Testis (tissue), 2 donors: ENCODE measurements at regions not wholly inside any gene's neighbourhood (a gene's known extent, or its start where the extent isn't known, plus 50 kb on each side); places are given as distances from the start of the nearest gene placed in this dataset.

Source experiments
- POLR2A ChIP-seq: fragments of 450-650 bp; IDR thresholded peaks from one replicate; pipeline ENCODE4 v1.6.1; 2017; ENCODE audit warnings: antibody characterized with exemption, mild to moderate bottlenecking, moderate library complexity
- TF ChIP-seq, protein P1 (sequence below), 3 experiments: fragments of 450-650 bp in 2 of 3; fragments of 200-600 bp in 1 of 3; sonication (generic) in 1 of 3; IDR thresholded peaks; one replicate each; pipeline ENCODE4 v1.5.1; 2016 to 2019; ENCODE audit warnings: antibody characterized with exemption in 3 of 3, mild to moderate bottlenecking in 2 of 3, moderate library complexity in 1 of 3

DNA sequence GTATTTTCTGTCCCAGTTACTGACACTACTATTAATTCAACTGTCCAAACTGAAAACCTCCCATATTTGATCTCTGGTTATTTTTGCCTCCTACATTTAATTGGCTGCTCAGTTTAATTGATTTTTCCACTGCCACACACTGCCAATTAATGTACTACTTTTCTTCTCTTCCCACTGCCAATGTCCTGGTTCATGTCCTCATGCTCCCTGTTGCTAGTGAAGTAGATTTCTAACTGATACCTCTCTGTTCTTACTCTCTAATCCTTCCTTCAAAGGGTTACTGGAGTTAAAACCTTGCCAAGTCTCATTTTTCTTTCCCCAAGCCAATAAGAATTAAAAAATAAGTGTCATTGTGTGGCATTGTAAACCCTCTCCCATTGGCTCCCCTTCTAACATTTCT lies 440.6 kb upstream of the JAG1 start:
- TF ChIP-seq, protein P1, sequence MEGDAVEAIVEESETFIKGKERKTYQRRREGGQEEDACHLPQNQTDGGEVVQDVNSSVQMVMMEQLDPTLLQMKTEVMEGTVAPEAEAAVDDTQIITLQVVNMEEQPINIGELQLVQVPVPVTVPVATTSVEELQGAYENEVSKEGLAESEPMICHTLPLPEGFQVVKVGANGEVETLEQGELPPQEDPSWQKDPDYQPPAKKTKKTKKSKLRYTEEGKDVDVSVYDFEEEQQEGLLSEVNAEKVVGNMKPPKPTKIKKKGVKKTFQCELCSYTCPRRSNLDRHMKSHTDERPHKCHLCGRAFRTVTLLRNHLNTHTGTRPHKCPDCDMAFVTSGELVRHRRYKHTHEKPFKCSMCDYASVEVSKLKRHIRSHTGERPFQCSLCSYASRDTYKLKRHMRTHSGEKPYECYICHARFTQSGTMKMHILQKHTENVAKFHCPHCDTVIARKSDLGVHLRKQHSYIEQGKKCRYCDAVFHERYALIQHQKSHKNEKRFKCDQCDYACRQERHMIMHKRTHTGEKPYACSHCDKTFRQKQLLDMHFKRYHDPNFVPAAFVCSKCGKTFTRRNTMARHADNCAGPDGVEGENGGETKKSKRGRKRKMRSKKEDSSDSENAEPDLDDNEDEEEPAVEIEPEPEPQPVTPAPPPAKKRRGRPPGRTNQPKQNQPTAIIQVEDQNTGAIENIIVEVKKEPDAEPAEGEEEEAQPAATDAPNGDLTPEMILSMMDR (IDR thresholded peaks at IDR 0.05), result no peak
- no peak for TF ChIP-seq POLR2A
